Ascending aorta (tissue), 2 donors: ENCODE measurements at regions not wholly inside any gene's neighbourhood (a gene's known extent, or its start where the extent isn't known, plus 50 kb on each side); places are given as distances from the start of the nearest gene placed in this dataset.

Experiments
- DNase-seq, 2 donors: peaks; one replicate each; pipeline ENCODE4 v3.0.0-alpha.2; 2019; ENCODE audit warnings: low spot score in 2 of 2
- H3K27ac ChIP-seq, 2 donors: fragments of 200-600 bp; sonication (generic); one replicate each; pipeline ENCODE4 v1.5.1; 2016 to 2017; ENCODE audit warnings: mild to moderate bottlenecking in 1 of 2
- H3K27me3 ChIP-seq: fragments of 200-600 bp; sonication (generic); one replicate; pipeline ENCODE4 v1.5.1; 2017
- H3K36me3 ChIP-seq, 2 donors: fragments of 200-600 bp; sonication (generic); one replicate each; pipeline ENCODE4 v1.5.1; 2016
- H3K4me1 ChIP-seq, 2 donors: fragments of 200-600 bp; sonication (generic); one replicate each; pipeline ENCODE4 v1.5.1; 2016 to 2017; ENCODE audit warnings: mild to moderate bottlenecking in 1 of 2
- H3K4me3 ChIP-seq, 2 donors: fragments of 200-600 bp; sonication (generic); one replicate each; pipeline ENCODE4 v1.5.1; 2016 to 2017; ENCODE audit warnings: mild to moderate bottlenecking in 1 of 2
- H3K9me3 ChIP-seq, 2 donors: fragments of 200-600 bp; sonication (generic); one replicate each; pipeline ENCODE4 v1.5.1; 2016
- intact Hi-C: fragments of 100-400 bp; cut with DNase I; formaldehyde crosslinking; loops from one replicate; pipeline ENCODE4 v1.15.1; 2023
- TF ChIP-seq, protein P1 (sequence below), 3 experiments: fragments of 200-600 bp in 2 of 3; fragments of 450-650 bp in 1 of 3; sonication (generic) in 2 of 3; IDR thresholded peaks; one replicate each; pipeline ENCODE4 v1.5.1; 2016 to 2019; ENCODE audit warnings: antibody characterized with exemption in 3 of 3, mild to moderate bottlenecking in 1 of 3, moderate library complexity in 1 of 3

DNA sequence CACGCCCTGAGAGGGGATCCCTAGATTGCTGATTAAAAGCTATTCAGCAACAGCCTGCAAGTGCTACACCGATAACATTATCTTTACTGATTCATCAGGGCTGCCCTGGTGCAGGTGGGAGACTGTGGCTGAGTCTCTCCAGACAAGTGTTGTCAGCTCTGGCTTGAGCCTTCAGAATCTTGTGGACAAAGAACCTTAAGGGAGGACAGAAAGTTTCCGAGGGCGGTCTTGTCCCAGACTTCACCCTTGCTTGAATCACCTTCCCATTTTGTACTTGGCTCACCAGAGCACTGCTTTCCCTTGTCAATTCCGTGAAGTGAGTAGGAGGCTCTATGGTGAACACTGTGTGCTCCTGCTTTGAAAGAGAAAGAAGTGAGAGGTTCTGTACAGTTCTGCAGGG, 88.6 kb upstream of the PCSK2 start:
- Histone ChIP-seq H3K27ac (no peak overlapping the region), H3K4me3 (no peak overlapping the region), H3K36me3 (no peaks in the 10 kb centered on the region), H3K27me3 (no peaks in the 10 kb centered on the region), H3K9me3 (no peaks in the 10 kb centered on the region), H3K4me1 (no peaks in the 10 kb centered on the region)
- TF ChIP-seq, protein P1, sequence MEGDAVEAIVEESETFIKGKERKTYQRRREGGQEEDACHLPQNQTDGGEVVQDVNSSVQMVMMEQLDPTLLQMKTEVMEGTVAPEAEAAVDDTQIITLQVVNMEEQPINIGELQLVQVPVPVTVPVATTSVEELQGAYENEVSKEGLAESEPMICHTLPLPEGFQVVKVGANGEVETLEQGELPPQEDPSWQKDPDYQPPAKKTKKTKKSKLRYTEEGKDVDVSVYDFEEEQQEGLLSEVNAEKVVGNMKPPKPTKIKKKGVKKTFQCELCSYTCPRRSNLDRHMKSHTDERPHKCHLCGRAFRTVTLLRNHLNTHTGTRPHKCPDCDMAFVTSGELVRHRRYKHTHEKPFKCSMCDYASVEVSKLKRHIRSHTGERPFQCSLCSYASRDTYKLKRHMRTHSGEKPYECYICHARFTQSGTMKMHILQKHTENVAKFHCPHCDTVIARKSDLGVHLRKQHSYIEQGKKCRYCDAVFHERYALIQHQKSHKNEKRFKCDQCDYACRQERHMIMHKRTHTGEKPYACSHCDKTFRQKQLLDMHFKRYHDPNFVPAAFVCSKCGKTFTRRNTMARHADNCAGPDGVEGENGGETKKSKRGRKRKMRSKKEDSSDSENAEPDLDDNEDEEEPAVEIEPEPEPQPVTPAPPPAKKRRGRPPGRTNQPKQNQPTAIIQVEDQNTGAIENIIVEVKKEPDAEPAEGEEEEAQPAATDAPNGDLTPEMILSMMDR (IDR thresholded peaks at IDR 0.05) = no peak
- no peak for DNase-seq
- intact Hi-C loops = no loop called here

DNA sequence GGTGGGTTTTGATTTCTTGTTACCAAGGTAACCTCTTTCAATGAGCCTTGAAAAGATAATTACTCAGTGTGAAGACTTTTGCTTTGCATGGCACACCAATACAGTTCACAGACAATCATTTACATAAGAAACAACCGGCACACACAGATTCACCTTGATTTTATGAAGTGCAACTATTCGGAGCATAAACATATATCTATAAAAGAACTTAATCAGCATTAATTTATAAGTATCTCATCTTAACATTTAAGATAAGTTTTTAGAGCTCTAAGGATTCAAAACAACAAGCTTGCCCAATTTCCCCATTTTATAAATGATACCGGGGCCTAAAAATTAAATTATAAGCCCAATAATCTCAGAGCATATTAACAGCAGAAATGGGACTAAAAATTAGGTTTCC, 85.9 kb upstream of the PCSK2 start:
- H3K27ac ChIP-seq = no peak overlapping the region
- no peaks in the 10 kb centered on the region for H3K36me3 ChIP-seq
- intact Hi-C loops = no loop called here
- DNase-seq = no peak
- no peaks in the 10 kb centered on the region for H3K27me3 ChIP-seq
- H3K9me3 ChIP-seq = no peaks in the 10 kb centered on the region
- H3K4me1 ChIP-seq = no peaks in the 10 kb centered on the region
- TF ChIP-seq, protein P1 (IDR thresholded peaks at IDR 0.05) = no peak
- no peak overlapping the region for H3K4me3 ChIP-seq

DNA sequence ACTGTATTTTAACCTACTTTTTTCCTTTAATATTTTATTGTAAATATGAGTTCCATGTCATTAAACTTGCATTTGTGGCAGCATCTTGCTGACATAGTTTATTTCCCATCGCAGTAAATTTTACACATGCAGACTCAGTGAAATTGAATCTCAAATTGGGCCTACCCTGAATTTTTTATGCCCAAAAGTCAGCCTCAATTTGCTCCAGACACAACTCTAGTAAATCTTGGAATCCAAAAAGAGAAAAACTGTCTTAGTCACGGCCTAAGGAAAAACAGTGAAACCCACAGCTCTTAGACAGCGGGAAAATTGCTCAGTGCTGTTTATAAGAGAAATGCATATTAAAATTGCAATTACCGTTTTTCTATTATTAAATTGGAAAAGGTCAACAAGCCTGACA, 85.3 kb upstream of the PCSK2 start:
- no peak overlapping the region for H3K4me3 ChIP-seq

DNA sequence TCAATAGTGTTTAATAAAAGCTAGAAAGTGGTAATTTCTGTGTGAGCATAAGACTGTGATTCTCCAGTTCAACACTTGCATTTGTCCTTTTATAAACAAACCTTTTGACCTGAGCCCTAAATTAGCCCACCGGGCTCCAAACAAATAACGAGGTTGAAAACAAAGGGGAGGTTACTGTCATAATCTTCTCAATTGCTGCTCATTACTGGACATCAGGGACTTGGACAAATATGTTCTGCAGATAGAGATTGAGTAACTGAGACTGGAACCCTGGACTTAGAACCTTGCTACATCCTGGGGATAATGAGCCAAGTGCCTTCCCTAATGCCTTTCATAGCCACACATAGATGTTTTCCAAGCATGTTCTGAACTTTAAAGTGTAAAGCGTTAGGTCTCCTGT, 84.2 kb upstream of the PCSK2 start:
- no peaks in the 10 kb centered on the region for H3K9me3 ChIP-seq
- no peaks in the 10 kb centered on the region for H3K4me1 ChIP-seq
- H3K36me3 ChIP-seq = no peaks in the 10 kb centered on the region
- no peak overlapping the region for H3K4me3 ChIP-seq
- intact Hi-C loops = no loop called here
- no peak for DNase-seq
- no peak overlapping the region for H3K27ac ChIP-seq
- TF ChIP-seq, protein P1 (IDR thresholded peaks at IDR 0.05) = no peak
- no peaks in the 10 kb centered on the region for H3K27me3 ChIP-seq

More for the DNA sequence above, 85.3 kb upstream of the PCSK2 start:
- Histone ChIP-seq H3K36me3 (no peaks in the 10 kb centered on the region), H3K27ac (no peak overlapping the region), H3K9me3 (no peaks in the 10 kb centered on the region), H3K27me3 (no peaks in the 10 kb centered on the region), H3K4me1 (no peaks in the 10 kb centered on the region)
- no peak for DNase-seq
- intact Hi-C loops = no loop called here
- TF ChIP-seq, protein P1 (IDR thresholded peaks at IDR 0.05) = no peak

DNA sequence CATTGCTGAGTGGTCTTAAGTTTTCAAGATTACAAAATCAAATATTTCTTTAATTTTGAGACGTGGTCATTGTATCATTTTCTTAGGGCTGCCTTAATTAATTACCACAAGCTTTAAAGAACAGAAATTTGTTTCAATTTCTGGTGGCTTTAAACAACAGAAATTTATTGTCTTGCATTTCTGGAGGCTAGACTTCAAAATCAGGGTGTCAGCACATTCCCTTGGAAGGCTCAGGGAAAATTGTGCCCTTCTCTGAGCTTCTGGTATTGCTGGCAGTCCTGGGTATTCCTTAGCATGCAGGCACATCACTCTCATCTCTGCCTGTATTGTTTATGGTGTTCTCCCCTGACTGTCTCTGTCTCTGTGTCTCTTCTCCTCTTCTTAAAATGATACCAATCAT, 76.0 kb upstream of the PCSK2 start:
- Histone ChIP-seq H3K36me3 (no peaks in the 10 kb centered on the region), H3K4me1 (no peaks in the 10 kb centered on the region)

DNA sequence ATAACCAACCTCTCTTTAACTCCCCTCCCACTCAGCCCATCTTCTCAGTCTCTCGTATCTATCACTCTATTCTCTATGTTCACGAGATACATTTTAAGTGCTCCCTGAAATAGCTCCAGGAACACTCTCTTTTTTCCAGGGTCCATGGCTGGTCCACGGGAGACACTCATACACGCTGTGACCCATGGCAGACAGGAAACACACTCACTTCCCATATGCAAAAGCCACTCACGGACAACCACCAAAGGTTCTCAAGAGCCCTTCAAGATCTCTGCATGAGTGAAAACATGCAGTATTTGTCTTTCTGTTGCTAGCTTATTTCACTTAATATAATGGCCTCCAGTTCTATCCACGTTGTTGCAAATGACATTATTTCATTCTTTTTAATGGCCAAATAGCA, 71.4 kb upstream of the PCSK2 start:
- TF ChIP-seq, protein P1 (IDR thresholded peaks at IDR 0.05) = no peak
- intact Hi-C loops = no loop called here
- Histone ChIP-seq H3K4me3 (no peak overlapping the region), H3K27ac (no peak overlapping the region), H3K4me1 (no peaks in the 10 kb centered on the region), H3K9me3 (no peaks in the 10 kb centered on the region), H3K36me3 (no peaks in the 10 kb centered on the region), H3K27me3 (no peaks in the 10 kb centered on the region)
- DNase-seq = no peak

More for the DNA sequence above, 76.0 kb upstream of the PCSK2 start:
- Histone ChIP-seq H3K27ac (no peak overlapping the region), H3K4me3 (no peak overlapping the region), H3K27me3 (no peaks in the 10 kb centered on the region), H3K9me3 (no peaks in the 10 kb centered on the region)
- TF ChIP-seq, protein P1 (IDR thresholded peaks at IDR 0.05) = no peak
- intact Hi-C loops = no loop called here
- no peak for DNase-seq
